Heart right ventricle (tissue), 16 donors: ENCODE measurements at regions not wholly inside any gene's neighbourhood (a gene's known extent, or its start where the extent isn't known, plus 50 kb on each side); places are given as distances from the start of the nearest gene placed in this dataset.

Experiments
- ATAC-seq, 8 donors: fragments of 200-7000 bp; cut with Tn5 transposase; one replicate each; pipeline ENCODE4 v1.9.1; 2020; ENCODE audit warnings: mild to moderate bottlenecking in 8 of 8, moderate library complexity in 8 of 8, moderate number of reproducible peaks in 1 of 8
- DNase-seq, 2 donors: peaks; one replicate each; pipeline ENCODE4 v3.0.0-alpha.2; 2020
- H3K27ac ChIP-seq, 10 donors: fragments of 200-600 bp; sonication (generic) in 2 of 10; one replicate each; pipeline versions ENCODE4 v1.5.0 to v1.8.0; 2020 to 2022; ENCODE audit warnings: mild to moderate bottlenecking in 3 of 10
- H3K27me3 ChIP-seq, 7 donors: fragments of 200-600 bp; one replicate each; pipeline ENCODE4 v1.8.0; 2021 to 2022; ENCODE audit warnings: mild to moderate bottlenecking in 2 of 7
- H3K36me3 ChIP-seq, 9 donors: fragments of 200-600 bp; sonication (generic) in 1 of 9; one replicate each; pipeline versions ENCODE4 v1.5.0 to v1.8.0; 2020 to 2022; ENCODE audit warnings: mild to moderate bottlenecking in 2 of 9
- H3K4me1 ChIP-seq, 9 donors: fragments of 200-600 bp; sonication (generic) in 1 of 9; one replicate each; pipeline versions ENCODE4 v1.5.0 to v1.8.0; 2020 to 2022; ENCODE audit warnings: mild to moderate bottlenecking in 4 of 9
- H3K4me3 ChIP-seq, 10 donors: fragments of 200-600 bp; sonication (generic) in 2 of 10; one replicate each; pipeline versions ENCODE4 v1.5.0 to v1.8.0; 2020 to 2022; ENCODE audit warnings: mild to moderate bottlenecking in 7 of 10, moderate library complexity in 2 of 10
- H3K9me3 ChIP-seq, 11 donors: fragments of 200-600 bp in 10 of 11; sonication (generic) in 2 of 11; one replicate each; pipeline versions ENCODE4 v1.5.0 to v1.8.0; 2013 to 2022; ENCODE audit warnings: mild to moderate bottlenecking in 2 of 11, control low read depth in 1 of 11, moderate library complexity in 1 of 11
- CTCF ChIP-seq, 9 donors: fragments of 200-600 bp; sonication (generic) in 2 of 9; IDR thresholded peaks; one replicate each; pipeline versions ENCODE4 v1.5.0 to v1.8.0; 2021 to 2022; ENCODE audit warnings: antibody characterized with exemption in 9 of 9, mild to moderate bottlenecking in 5 of 9, moderate library complexity in 1 of 9
- WGBS, 2 donors: extraction: QIAGEN DNeasy Blood & Tissue Kit; methylation state at CpG; one replicate each; pipeline ENCODE4 v1.1.7; 2013; ENCODE audit warnings: inconsistent platforms in 1 of 2; 5-methylcytosine and 5-hydroxymethylcytosine counted together
- intact Hi-C, 10 donors: fragments of 100-400 bp; cut with DNase I; formaldehyde crosslinking; loops; one replicate each; pipeline versions ENCODE4 v1.11.1 to v1.14.2; 2022
- donor health status: Arrhythmogenic right ventricular cardiomyopathy.
- donor health status: ischemic (EF 13 %, LVEDD 7.1; RV severe dilation, severe dysfunction).
- donor health status: healthy with polysubstance abuse.
- donor health status: DM: no; HTN: yes; CAD: no.
- donor health status: DM: no; HTN: no; CAD: no.
- donor health status: ischemic (EF 25% LVEDD 6.9; RV normal size, moderate dysfunction).
- donor health status: ischemic (EF 25% LVEDD 5.7; RV mildly dilated, moderate dysfunction).
- donor health status: healthy.
- donor health status: DM: yes; HTN: yes; CAD: no.
- donor health status: Ischemic cardiomyopathy.
- donor health status: ischemic (EF 35%, LVEDD 5.7; RV mildly dilated, moderate dysfunction).
- donor health status: nonischemic (EF 11% LVEDD 7.7; RV severe dilation, severe dysfunction).
- donor health status: DM: yes; HTN: yes; CAD: no.
- donor health status: PGD.
- donor health status: ischemic (EF 29% LVEDD 5.4; RV normal size, mild dysfunction).
- donor health status: nonischemic (EF 23%, LVEDD 6.1; RV moderate dilation, normal function).

- Histone ChIP-seq H3K27ac (no peak overlapping the region), H3K9me3 (no peaks in the 10 kb centered on the region), H3K36me3 (no peaks in the 10 kb centered on the region), H3K27me3 (no peaks in the 10 kb centered on the region), H3K4me1 (peaks cover 0 to 16% (median 0%) of the 10 kb centered on the region in 9 donors), H3K4me3 (no peak overlapping the region)
- DNase-seq (no peak), ATAC-seq (peak in 4 of 8 donors; percentile 28 to 66 (median 60))
- intact Hi-C loops = no loop called here
- WGBS, 2 donors = 78 to 82% methylated on average over 5 of the region's 5 CpGs
- no peak for TF ChIP-seq CTCF (IDR thresholded peaks at IDR 0.05)
Observed at GRCh38 chr2:236964291-236964690, 121.4 kb upstream of the COPS8 start.

- peak overlapping the region in 1 of 10 donors; percentile 41 for H3K27ac ChIP-seq
- ATAC-seq (no peak), DNase-seq (no peak)
- no peaks in the 10 kb centered on the region for H3K36me3 ChIP-seq
- no peaks in the 10 kb centered on the region for H3K9me3 ChIP-seq
- TF ChIP-seq CTCF (IDR thresholded peaks at IDR 0.05) = no peak
- intact Hi-C loops = no loop called here
- peaks cover 0 to 16% (median 0%) of the 10 kb centered on the region in 9 donors for H3K4me1 ChIP-seq
- no peaks in the 10 kb centered on the region for H3K27me3 ChIP-seq
- WGBS, 2 donors = 88 to 92% methylated on average over 13 of the region's 13 CpGs
- H3K4me3 ChIP-seq = no peak overlapping the region
Observed at GRCh38 chr2:236965021-236965840, 120.5 kb upstream of the COPS8 start.

GRCh38 chr2:236965841-236966096, 119.9 kb upstream of the COPS8 start:
- TF ChIP-seq CTCF (IDR thresholded peaks at IDR 0.05) = no peak
- intact Hi-C loops = no loop called here
- no peak overlapping the region for H3K27ac ChIP-seq

GRCh38 chr2:236967499-236967783, 118.2 kb upstream of the COPS8 start:
- ATAC-seq = no peak
- H3K4me1 ChIP-seq = peaks cover 0 to 32% (median 11%) of the 10 kb centered on the region in 9 donors
- intact Hi-C loops = no loop called here
- peak overlapping the region in 1 of 10 donors; percentile 14 for H3K27ac ChIP-seq
- WGBS, 2 donors = 74 to 80% methylated on average over 4 of the region's 4 CpGs
- no peaks in the 10 kb centered on the region for H3K36me3 ChIP-seq
- H3K9me3 ChIP-seq = no peaks in the 10 kb centered on the region
- H3K27me3 ChIP-seq = peaks cover 0 to 15% (median 3%) of the 10 kb centered on the region in 7 donors
- no peak for TF ChIP-seq CTCF (IDR thresholded peaks at IDR 0.05)
- no peak for DNase-seq
- no peak overlapping the region for H3K4me3 ChIP-seq

More at GRCh38 chr2:236965841-236966096, 119.9 kb upstream of the COPS8 start:
- no peak for ATAC-seq
- Histone ChIP-seq H3K27me3 (peaks cover 0 to 1% (median 0%) of the 10 kb centered on the region in 7 donors), H3K4me3 (no peak overlapping the region), H3K9me3 (no peaks in the 10 kb centered on the region), H3K36me3 (no peaks in the 10 kb centered on the region), H3K4me1 (peaks cover 0 to 16% (median 2%) of the 10 kb centered on the region in 9 donors)
- WGBS, 2 donors = 33 to 100% methylated on average over 1 of the region's 1 CpG
- DNase-seq = no peak
